ENCODE measurements at regions not wholly inside any gene's neighbourhood (a gene's known extent, or its start where the extent isn't known, plus 50 kb on each side); places are given as distances from the start of the nearest gene placed in this dataset.

GRCh38 chr14:62146030-62146429 is 383.8 kb downstream of the SNAPC1 start:
- no peak for TF ChIP-seq CTCF (IDR thresholded peaks at IDR 0.05)
- TF ChIP-seq POLR2A (IDR thresholded peaks at IDR 0.05), result no peak
- no peak for TF ChIP-seq POLR2AphosphoS5 (IDR thresholded peaks at IDR 0.05; ENCODE audit: insufficient read depth in 1 of 2, low read depth in 1 of 2)

Data from vagina (tissue), 2 donors.